ENCODE measurements at regions not wholly inside any gene's neighbourhood (a gene's known extent, or its start where the extent isn't known, plus 50 kb on each side); places are given as distances from the start of the nearest gene placed in this dataset.

DNA sequence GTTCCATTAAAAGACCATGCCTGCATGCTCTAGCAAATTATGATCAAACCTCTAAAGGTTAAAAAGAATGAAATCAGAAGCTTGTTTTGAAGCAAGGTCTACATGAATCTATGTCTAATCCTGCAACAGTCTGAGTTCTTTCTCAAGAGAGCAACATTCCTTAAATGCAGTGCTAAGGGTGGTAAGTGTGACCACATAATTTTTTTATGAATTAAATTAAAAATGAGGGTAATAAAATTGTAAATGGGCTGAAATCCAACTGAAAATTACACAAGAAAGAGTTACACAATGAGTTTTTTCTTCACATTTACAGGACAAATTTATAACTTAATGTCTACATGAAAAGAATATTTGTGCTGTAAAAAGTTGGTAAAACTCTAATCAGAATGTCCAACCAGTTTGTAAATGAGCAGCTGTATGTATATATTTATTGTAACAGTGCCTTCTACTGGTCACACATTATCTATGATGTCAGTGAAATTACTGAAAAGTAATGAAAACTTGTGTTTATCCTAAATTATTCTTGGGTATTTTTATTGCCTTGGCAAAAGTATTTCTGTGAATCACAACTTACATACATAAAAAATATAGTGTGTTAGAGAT is 336.3 kb upstream of the PITX2 start:
- intact Hi-C loops (cut with micrococcal nuclease) = no loop called here

DNA sequence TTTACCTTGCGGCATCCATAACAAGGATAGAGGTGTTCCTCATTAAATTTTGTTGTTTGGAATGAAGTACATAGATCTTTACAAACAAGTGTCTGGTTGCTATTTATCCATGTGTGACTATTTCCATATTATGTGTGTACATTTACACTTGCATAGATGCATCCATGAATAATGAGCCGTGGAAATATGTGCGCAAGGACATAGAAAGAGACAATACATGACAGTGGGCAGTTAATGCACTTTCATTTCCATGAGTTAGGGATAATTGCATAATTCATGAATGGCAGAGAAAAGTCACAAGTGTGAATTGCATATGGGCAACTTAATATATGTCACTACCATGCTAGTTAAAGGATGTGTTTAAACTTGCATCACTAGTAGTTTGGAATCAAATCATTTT is 338.2 kb upstream of the PITX2 start:
- intact Hi-C loops (cut with micrococcal nuclease) = no loop called here

DNA sequence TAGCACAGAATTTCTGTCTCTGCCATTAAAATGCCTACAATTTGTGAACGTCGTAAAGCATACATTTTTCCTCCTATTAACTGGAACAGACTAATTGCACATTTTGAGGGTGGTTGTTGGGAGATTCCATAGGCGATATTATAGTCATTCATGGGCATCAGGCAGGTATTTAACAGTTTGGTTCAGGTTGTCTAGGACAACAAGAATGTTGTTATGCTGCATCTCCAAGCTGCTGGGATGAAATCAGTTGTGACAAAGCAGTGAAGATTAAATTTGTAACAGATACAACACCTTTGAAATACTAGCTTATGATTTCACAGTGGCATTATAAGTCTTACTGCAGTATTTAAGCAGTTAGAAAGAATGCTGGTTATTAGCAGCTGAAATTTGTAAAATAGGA is 339.7 kb upstream of the PITX2 start:
- intact Hi-C loops (cut with micrococcal nuclease) = no loop called here

DNA sequence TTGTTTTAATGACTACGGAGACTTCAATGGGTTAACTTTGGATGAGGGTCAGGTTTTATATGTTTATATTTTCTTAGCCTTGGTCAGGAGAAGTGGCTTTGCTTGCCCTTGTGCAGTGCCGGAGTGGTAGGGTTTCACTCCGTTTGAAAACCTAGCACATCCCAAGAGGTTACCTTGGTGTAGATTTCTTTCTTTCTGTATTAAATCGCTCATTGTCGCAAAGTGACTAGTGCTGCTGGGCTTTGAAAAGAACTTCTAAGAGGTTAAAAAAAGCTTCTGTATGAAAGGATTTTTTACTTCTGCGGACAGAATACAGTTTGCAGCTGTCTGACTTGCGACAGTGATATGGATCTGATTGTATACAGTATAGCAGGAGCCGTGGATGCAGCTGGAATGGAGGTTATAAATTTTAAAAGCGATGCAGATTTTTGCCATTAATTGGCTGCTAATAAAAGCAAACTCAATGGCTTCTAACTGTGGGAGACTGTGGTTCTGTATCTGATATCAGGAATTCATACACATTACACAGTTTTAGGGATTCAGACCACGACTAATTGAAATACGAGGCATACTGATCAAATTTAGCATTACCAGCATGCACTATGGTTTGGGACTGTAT is 340.9 kb upstream of the PITX2 start:
- intact Hi-C loops (cut with micrococcal nuclease) = no loop called here

DNA sequence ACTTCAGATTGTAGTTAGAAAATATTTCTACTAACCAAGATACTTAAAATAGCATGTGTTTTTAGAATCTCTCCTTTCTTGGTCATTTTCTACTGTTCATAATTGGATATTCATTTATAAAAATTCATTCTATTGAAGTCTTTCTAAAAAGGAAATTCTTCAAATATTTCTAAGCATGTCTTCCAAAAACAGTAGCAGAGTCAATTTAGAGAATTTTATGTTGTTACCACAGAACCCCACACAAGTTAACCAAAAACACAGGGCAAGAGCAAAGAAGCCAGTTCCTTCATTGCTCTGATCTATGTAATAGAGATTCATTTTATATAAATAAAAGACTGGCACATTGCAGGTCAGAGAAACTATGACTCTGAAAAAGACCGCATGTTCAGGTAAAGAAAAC is 345.1 kb upstream of the PITX2 start:
- intact Hi-C loops (cut with micrococcal nuclease) = no loop called here

DNA sequence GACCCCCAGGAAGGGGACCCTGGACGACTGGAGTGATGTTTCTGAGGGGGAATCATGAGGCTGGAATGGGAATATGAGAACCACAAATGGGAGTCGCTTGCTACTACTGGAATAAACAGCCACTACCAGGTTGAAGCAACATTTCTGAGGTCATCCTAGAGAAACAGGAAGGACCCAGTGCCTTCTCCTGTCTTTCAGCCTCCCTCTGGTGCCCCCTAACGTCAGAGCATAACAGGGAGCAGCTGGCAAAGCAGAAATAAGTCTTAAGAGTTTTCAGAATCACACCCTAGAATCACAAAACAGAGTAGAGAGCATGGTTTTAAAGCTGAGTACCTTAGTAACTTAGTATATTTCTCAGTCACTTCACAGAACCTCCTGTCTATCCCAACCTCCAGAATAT is 347.8 kb upstream of the PITX2 start:
- intact Hi-C loops (cut with micrococcal nuclease) = no loop called here

DNA sequence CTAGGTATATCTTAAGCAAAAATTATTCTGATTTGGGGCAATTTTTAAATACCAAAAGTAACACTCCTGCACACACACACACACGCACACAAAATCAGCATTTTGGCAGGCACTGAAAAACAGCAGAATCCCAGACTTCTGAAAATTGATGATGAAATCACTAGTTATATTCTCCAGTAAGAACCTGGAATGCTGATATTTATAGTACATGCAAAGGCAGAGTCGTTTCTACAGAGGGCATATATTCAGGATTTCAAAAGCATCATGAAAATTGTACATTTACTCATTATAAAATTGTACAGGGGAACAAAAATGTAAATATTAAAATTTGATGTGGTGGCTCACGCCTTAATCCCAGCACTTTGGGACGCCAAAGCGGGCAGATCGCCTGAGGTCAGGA is 352.5 kb upstream of the PITX2 start:
- intact Hi-C loops (cut with micrococcal nuclease) = no loop called here

DNA sequence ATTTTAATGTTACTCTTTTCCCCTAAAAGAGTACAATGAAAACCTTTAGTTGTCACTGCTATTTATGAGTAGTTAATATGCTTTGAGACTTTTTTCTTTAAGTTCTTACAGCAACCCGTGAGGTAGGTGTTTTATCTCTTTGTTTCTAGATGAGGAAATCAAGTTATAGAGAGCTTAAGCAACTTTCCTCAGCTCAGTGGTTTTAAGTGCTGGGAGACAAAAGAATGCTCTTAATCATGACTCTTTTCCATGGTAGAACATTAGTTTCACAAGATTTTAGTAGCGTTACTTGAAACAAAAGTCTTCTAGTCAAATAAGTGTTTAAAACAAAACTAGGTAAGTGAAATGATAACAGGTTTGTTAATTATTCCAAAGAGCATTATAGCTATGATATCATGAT is 354.7 kb upstream of the PITX2 start:
- intact Hi-C loops (cut with micrococcal nuclease) = no loop called here

DNA sequence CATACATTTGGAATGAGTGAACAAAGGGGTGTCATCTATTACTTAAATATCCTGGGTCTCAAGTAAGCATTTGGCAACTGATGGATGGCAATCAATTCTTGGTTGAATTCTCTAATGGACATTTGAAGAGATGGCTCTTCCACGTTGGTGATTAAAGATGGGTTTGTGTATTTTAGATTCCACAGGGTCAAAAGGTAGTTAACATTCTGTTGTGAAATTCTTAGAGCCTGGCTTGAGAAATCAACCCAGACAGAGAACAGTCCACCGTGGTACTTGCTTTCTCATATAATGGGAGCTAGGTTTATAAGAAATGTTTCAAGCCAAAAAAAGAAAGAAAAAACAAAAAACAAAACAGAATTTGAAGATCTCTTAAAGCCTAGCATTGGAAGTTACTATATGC is 355.9 kb upstream of the PITX2 start:
- intact Hi-C loops (cut with micrococcal nuclease) = no loop called here

DNA sequence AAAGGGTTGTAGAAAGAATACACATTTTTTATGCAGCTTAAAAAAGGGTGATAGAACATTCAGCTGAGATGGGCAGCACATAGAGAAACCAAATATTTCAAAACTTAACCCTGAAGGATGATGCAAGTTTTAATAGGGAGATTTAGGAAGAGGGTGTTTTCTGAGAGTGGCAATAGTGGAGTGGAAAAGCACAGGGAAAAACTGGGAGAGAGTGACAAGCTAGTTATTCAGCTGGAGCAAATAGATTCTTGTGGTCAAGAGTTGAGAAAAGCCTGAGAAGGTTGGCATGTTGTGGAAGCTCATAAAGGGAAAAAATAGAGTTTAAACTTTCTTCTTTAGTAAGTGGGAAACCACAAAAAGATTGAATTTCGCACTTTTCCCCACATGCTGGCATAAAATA is 359.6 kb upstream of the PITX2 start:
- intact Hi-C loops (cut with micrococcal nuclease) = no loop called here

DNA sequence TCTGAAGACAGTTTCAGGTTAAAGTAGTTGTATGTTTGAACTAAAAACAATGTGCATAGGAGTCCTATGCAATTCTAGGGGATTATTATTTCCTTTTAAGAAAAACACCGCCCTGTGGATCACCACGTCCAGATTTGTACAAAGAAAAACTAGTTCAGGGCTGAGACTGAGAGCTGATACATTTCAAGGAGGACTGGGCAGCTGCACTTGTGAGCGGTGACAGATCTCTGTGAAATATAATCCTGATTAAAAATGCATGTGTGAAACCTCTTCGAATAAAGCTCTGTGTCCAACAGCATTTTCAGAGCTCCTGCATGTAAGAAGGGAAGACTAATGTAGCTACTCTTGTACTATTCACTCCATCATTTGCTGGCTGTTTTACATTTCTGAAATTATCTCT is 365.8 kb upstream of the PITX2 start:
- intact Hi-C loops (cut with micrococcal nuclease) = no loop called here

DNA sequence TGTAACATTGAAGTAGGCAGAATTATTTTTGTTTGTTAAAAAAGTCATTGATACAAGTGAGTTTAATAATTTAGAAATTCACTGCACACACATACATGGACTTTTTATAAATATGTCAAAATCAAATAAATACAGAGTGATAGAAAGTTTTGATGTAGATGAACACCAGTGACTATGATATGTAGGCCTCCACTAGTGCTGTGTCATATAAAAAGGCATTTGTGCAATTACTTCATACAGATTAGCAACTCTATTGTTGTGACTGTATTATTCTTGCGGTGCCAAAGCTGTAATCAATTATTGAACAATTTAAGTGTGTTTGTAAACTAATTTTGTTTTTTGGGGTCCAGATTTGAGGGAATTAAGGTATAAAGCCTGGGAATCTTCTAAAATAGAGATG is 366.2 kb upstream of the PITX2 start:
- intact Hi-C loops (cut with micrococcal nuclease) = no loop called here

DNA sequence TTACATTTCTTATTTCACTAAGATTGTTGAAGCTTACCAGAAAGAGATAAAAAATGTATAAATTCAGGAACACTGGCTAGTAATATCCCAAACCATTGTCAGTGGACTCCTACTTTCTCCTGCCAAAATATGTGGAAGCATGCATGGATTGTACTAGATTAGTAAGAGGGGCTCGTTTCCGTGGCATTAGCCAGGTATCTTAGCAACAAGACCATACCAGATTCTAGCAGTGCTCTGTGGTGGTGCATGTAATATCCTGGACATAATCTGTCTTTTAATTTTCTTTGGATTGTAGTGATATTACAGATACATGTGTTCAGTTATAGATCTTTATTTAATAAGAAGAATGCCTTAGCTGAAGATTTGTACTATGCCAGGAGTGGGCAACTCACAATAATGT is 371.9 kb upstream of the PITX2 start:
- intact Hi-C loops (cut with micrococcal nuclease) = no loop called here

DNA sequence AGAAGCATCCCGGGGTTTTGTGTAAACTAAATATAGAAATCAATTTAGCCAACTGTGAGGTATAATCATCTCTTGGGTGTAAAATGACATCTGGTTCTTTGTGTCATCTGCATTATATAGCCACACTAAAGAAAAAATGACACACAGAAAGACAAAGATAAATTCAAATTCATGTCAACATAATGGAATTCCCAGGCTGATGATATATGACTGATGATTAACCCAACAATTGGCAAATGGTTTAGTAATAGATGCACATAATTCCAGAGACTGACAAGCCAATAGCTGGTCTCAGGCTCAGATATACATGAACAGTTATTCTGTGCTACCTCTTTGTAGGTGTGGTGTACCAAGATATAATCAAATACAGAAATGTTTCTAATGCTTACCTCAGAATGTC is 375.4 kb upstream of the PITX2 start:
- intact Hi-C loops (cut with micrococcal nuclease) = no loop called here

DNA sequence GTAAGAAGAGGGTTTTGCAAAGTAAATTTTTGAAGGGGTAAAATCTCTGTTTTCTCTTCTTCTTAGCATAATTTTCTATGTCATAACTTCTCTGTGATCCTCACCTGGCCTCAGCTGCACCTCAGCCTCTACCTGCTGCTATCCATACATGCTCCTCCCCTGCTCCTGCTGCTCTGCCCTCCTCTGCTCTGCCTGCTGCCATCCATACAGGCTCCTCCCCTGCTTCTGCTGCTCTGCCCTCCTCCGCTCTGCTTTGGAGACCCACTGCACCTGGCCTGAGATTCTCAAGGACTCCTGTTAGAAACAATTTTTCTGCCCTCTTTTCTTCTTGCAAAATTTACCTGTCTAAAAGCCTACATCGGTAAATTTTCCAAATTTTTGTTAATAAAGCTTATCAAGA is 388.6 kb upstream of the PITX2 start:
- intact Hi-C loops (cut with micrococcal nuclease) = no loop called here

DNA sequence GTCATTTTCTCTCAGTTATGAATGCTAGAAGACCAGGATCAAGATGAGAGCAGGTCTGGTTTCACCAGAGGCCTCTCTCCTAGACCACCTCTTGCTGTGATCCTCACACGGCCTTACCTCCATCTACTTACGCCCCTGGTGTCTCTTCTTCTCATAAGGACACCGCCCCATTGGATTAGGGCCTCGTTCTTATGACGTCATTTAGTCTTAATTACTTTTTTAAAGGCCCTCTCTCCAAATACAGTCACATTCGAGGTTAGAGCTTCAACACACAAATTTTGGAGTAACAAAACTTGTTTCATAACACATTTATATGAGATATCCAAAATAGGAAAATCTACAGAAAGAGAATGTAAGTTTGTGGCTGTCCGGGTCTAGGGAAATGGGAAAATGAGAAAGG is 391.0 kb upstream of the PITX2 start:
- intact Hi-C loops (cut with micrococcal nuclease) = no loop called here

DNA sequence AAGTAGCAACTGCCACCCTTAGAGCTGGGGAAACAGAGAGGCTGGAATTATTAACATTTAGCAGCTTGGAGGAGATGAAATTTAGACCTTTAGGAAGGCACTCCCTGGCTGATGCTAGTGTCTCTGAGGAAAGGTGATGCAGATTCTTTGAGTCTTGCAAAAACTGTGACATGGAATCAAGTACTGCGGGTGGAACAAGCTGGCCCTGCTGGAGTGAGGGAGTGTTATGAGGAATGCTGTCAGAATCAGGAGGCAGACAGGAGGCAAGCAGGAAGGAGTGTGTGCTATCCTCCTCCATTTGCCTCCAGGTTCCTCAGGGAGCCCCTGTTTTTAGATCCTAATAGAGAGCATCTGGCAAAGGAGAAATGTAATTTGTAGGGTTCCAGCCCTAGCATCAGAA is 391.7 kb upstream of the PITX2 start:
- intact Hi-C loops (cut with micrococcal nuclease) = no loop called here

DNA sequence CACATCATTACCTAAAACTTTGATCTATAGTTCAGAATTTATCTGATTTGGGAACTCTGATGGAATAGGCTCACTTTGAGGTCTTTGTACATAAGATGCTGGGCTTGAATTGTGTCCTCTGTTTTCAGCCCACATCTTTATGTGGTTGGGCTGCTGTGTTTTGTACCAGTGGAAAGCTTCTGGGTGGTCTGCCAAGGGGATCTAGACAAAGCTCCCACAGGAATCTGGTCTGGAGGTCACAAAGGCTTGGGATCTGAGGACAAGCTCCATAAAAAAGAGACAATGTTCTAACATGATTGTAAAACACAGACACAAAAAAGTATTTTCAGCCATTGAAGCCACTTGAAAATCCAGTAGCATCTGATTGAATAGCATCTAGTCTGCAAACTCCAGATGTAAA is 393.5 kb upstream of the PITX2 start:
- intact Hi-C loops (cut with micrococcal nuclease) = no loop called here

DNA sequence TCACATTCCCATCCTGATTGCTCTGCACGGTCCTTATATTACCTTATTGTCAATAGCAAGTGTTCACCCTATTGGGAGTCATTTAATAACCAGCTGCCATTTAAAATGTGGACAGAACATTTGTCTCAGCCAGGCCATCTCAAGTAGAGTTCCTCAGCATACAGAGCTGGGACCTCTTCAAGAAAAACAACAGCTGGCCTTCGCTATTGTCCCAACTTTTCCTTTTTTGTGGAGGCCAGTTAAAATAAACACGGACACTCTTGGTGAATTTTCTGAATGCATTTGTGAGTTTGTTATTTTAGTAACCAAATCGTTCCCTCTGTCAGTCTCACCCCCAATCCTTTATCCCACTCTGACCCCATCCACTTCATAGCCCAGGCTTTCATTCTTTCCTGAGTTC is 395.3 kb upstream of the PITX2 start:
- intact Hi-C loops (cut with micrococcal nuclease) = no loop called here

DNA sequence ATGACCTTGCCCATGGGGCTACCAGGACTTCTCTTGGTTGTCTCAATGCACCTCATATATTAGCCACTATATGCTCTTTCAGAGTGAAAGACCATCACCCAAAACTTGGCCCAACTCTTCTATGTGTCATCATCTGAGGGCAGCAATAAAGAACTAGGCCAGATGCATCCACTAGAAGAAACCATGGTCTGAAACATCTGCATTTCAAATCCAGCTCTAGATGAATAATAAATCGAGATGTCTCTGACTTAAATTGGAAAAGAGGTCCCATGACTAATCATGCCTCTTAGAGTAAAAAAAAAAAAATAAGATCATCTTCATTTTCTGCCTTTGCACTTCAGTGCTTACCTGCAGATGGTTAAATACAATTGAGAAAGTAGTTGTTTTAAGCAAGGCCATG is 397.6 kb upstream of the PITX2 start:
- intact Hi-C loops (cut with micrococcal nuclease) = no loop called here

DNA sequence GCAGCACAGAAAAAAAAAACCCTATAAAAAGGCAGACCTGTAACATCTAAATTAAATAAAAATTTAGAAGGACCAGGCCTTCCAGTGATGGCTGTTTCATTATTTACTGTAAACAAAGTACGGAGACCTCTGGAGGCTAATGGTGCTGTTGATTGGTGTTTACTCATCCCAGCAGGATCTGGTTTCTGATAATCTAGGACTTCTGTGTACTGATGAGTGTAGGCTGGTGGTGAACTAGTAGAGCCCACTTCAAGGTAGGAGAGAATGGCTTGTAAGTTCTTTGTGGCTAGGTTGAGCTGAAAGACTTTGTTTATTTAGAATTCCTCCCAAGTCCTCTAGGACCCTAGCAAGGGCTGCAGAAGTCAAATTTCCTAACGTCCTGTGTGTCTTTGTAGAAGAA is 398.1 kb upstream of the PITX2 start:
- intact Hi-C loops (cut with micrococcal nuclease) = no loop called here

DNA sequence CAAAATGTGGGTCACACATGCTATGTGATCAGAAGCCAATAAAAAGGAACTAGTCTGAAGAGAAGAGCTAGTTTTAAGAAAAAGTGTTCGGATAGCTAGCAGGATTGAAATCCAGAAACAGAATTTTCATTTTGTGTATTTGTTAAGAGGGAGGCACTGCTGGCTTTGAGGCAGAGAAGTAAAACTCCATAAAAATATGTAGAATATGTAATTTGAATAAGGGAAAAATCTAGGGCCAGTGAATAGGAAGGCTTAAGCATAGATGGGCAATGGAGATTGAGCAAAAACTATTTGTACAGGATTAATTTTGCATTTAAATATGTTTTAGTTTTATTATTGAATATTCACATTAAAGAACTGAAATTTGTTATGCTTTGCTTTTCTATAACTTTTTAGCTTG is 399.9 kb upstream of the PITX2 start:
- intact Hi-C loops (cut with micrococcal nuclease) = no loop called here

DNA sequence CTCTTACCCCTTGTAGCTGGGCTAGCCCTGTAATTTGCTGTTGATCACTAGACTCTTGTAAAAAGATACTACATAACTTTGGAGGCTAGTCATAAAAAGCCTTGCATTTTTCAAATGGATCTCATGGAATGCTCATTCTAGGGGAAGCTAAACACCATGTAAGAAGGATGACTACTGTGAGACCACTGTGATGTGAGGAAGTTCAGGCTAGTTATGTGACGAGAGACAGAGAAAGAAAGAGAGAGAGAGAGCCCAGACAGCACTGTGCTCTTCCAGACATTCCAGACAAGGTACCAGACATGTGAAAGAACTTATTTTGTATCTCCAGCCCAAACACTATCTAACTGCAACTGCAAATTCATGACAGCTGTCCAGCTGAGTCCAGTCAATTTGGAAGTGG is 404.6 kb upstream of the PITX2 start:
- intact Hi-C loops (cut with micrococcal nuclease) = no loop called here

DNA sequence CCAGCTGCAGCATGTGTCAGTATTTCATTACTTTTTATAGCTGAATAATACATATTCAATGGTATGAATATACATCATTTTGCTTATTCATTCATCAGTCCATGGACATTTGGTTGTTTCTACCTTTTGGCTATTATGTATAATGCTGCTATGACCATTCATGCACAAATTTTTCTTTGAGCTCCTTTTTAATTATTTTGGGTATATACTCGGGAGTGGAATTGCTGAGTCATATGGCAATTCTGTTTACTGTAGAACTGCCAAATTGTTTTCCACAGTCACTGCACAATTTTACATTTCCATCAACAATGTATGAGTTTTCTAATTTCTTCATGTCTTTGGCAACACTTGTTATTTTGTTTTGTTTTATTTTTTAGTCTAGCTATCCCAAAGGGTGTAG is 405.9 kb upstream of the PITX2 start:
- intact Hi-C loops (cut with micrococcal nuclease) = no loop called here

All from T-helper 1 cell treated with Interleukin-12 subunit alpha and Interleukin-12 subunit beta and Interleukin-4 antibody, amounts not matched to agents 30 ng/mL and 1 ng/mL, for 36 hours (primary cell).